Ovary (tissue), 3 donors: ENCODE measurements at regions not wholly inside any gene's neighbourhood (a gene's known extent, or its start where the extent isn't known, plus 50 kb on each side); places are given as distances from the start of the nearest gene placed in this dataset.

ENCODE experiments used
- EP300 ChIP-seq: sonication (generic); formaldehyde crosslinking; IDR thresholded peaks from one replicate; pipeline ENCODE4 v1.6.1; 2017; ENCODE audit warnings: antibody characterized with exemption
- POLR2A ChIP-seq: fragments of 450-650 bp; IDR thresholded peaks from one replicate; pipeline ENCODE4 v1.6.1; 2017; ENCODE audit warnings: antibody characterized with exemption, mild to moderate bottlenecking, moderate library complexity
- TF ChIP-seq, protein P1 (sequence below), 3 donors: fragments of 450-650 bp in 2 of 3; fragments of 200-600 bp in 1 of 3; IDR thresholded peaks; one replicate each; pipeline versions ENCODE4 v1.5.1 to v1.8.0; 2016 to 2022; ENCODE audit warnings: antibody characterized with exemption in 3 of 3, mild to moderate bottlenecking in 1 of 3
- donor health status: DM: no; HTN: no; CAD: no.

- TF ChIP-seq, protein P1, sequence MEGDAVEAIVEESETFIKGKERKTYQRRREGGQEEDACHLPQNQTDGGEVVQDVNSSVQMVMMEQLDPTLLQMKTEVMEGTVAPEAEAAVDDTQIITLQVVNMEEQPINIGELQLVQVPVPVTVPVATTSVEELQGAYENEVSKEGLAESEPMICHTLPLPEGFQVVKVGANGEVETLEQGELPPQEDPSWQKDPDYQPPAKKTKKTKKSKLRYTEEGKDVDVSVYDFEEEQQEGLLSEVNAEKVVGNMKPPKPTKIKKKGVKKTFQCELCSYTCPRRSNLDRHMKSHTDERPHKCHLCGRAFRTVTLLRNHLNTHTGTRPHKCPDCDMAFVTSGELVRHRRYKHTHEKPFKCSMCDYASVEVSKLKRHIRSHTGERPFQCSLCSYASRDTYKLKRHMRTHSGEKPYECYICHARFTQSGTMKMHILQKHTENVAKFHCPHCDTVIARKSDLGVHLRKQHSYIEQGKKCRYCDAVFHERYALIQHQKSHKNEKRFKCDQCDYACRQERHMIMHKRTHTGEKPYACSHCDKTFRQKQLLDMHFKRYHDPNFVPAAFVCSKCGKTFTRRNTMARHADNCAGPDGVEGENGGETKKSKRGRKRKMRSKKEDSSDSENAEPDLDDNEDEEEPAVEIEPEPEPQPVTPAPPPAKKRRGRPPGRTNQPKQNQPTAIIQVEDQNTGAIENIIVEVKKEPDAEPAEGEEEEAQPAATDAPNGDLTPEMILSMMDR (IDR thresholded peaks at IDR 0.05): no peak
- TF ChIP-seq POLR2A (no peak), EP300 (no peak)
These were observed 104.9 kb downstream of the HS3ST1 start for GRCh38 chr4:11323771-11324170.
